ENCODE measurements at regions not wholly inside any gene's neighbourhood (a gene's known extent, or its start where the extent isn't known, plus 50 kb on each side); places are given as distances from the start of the nearest gene placed in this dataset.

DNA sequence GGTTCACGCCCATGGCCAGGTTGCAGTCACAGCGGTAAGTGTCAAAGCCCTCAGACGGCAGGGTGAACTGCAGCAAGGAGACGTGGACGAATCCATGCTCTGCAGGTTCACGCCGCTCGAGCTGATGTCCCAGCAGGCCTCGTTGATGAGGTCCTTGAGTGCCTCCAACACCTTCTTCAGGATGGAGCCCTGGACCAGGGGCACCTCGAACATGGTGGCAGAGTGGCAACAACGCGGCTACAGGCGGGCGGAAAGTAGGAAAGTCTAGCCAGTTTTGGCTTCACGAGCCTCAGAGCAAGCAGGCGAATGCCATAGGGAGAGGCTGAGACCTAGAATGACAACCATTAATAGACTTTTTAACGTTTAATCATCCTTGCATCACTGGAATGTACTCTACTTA is 485.9 kb downstream of the ZNF674 start:
- DNase-seq (ENCODE audit: low read depth): no peak
- TF ChIP-seq, protein P1, sequence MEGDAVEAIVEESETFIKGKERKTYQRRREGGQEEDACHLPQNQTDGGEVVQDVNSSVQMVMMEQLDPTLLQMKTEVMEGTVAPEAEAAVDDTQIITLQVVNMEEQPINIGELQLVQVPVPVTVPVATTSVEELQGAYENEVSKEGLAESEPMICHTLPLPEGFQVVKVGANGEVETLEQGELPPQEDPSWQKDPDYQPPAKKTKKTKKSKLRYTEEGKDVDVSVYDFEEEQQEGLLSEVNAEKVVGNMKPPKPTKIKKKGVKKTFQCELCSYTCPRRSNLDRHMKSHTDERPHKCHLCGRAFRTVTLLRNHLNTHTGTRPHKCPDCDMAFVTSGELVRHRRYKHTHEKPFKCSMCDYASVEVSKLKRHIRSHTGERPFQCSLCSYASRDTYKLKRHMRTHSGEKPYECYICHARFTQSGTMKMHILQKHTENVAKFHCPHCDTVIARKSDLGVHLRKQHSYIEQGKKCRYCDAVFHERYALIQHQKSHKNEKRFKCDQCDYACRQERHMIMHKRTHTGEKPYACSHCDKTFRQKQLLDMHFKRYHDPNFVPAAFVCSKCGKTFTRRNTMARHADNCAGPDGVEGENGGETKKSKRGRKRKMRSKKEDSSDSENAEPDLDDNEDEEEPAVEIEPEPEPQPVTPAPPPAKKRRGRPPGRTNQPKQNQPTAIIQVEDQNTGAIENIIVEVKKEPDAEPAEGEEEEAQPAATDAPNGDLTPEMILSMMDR (IDR thresholded peaks at IDR 0.05; ENCODE audit: insufficient read depth, low read depth, low read length, missing control alignments): no peak
- H3K4me3 ChIP-seq (ENCODE audit: low read depth, low read length): no peak overlapping the region

DNA sequence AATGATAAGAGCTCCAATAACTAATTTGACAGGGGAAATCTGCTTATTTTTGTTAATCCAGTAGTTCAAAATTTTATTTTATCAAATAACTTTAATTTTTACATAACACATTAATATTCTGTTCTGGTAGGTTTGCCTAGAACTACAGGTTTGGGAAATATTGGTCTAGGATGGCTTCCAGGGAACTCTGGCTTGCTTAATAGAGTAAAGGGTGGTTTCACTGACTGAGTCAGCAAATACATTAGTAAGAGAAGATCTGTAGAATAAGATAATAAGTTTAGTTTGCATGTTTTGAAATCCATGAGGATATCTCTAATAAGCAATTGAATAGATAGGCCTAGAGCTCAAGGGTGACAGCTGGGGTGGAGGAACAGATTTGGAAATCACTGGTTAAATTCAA is 500.7 kb downstream of the ZNF674 start:
- no peak for DNase-seq (ENCODE audit: low read depth)
- TF ChIP-seq, protein P1 (IDR thresholded peaks at IDR 0.05; ENCODE audit: insufficient read depth, low read depth, low read length, missing control alignments): no peak
- no peak overlapping the region for H3K4me3 ChIP-seq (ENCODE audit: low read depth, low read length)

DNA sequence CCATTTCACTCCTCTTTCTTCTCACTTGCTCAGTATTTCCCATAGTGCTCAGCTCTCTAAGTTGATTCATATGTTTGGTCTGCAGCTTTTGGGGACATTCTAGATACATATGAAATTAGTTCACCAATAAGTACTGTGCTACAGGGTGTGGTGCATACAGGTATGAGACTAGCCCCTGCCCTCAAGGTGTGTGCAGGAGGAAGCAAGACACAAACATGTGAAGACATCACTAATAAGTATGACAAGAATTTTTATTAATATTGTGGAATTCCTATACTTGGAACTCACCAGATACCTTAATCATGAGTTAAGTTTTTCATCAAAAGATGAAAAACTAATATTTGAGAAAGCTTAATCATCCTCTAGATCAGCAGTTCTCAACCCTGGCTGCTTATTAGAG is 505.2 kb downstream of the ZNF674 start:
- TF ChIP-seq, protein P1 (IDR thresholded peaks at IDR 0.05; ENCODE audit: insufficient read depth, low read depth, low read length, missing control alignments): no peak
- no peak for DNase-seq (ENCODE audit: low read depth)
- H3K4me3 ChIP-seq (ENCODE audit: low read depth, low read length): no peak overlapping the region

DNA sequence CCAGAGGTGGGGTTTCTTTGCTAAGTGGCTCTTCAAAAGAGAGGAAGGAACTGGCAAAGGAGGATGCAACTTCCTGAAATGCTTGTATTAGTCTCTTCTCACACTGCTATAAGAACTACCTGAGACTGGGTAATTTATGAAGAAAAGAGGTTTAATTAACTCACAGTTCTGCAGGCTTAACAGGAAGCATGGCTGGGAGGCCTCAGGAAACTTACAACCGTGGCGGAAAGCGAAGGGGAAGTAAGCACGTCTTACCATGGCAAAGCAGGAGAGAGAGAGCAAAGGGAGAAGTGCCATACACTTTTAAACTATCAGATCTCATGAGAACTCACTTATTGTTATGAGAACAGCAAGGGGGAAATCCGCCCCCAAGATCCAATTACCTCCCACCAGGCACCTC is 505.7 kb downstream of the ZNF674 start:
- DNase-seq (ENCODE audit: low read depth): no peak
- no peak overlapping the region for H3K4me3 ChIP-seq (ENCODE audit: low read depth, low read length)
- TF ChIP-seq, protein P1 (IDR thresholded peaks at IDR 0.05; ENCODE audit: insufficient read depth, low read depth, low read length, missing control alignments): no peak

DNA sequence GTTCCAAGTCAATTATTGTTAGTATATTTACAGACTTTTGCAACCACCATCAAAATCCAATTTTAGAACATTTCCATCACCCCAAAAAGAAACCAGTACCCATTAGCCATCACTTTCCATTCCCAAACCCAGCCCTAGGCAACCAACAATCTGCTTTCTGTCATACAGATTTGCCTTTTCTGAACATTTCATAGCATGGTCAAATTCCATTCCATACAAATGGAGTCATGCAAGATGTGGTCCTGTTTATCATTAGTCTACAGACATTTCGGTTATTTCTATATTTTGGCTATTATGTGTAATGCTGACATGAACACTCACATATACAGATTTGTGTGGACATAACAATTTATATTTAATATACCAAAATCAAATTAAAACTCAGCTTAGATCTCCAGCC is 508.7 kb downstream of the ZNF674 start:
- H3K4me3 ChIP-seq (ENCODE audit: low read depth, low read length): no peak overlapping the region
- no peak for DNase-seq (ENCODE audit: low read depth)
- TF ChIP-seq, protein P1 (IDR thresholded peaks at IDR 0.05; ENCODE audit: insufficient read depth, low read depth, low read length, missing control alignments): no peak

DNA sequence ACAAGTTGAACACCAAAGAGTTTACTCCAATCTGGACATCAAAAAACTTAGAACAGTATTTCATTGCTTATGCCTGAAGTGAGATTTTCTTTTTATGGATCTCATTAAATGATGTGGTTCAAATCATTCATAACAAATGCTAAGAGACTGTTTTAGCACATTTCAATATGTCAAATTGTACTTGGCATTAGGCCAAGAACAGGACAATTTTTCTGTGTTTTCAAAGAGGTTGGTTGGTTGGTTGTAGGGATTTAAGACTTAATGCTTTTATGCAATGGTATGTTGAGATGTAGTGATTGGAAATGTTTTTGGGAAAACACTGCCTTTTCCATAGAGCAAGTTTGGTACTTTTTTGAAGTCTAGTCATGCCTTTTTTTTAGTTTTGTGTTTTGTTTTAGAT is 510.4 kb downstream of the ZNF674 start:
- TF ChIP-seq, protein P1 (IDR thresholded peaks at IDR 0.05; ENCODE audit: insufficient read depth, low read depth, low read length, missing control alignments): no peak
- DNase-seq (ENCODE audit: low read depth): no peak
- no peak overlapping the region for H3K4me3 ChIP-seq (ENCODE audit: low read depth, low read length)

DNA sequence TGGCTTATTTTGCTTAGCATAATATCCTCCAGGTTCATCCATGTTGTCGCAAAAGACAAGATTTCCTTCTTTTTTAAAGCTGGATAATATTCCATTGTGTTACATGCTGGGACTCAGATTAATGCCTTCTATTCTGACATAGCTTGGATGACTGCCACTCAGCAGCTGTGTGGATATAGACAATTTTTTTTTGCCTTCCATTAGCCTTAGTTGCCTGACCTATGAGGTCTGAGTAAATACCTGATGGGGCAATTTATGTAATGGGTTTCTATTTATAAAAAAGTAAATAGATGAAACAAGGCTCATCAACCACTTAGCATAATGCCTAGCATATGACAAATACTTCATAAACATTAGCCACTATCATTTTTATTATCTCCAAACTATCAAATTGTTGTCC is 515.4 kb downstream of the ZNF674 start:
- no peak for DNase-seq (ENCODE audit: low read depth)
- no peak overlapping the region for H3K4me3 ChIP-seq (ENCODE audit: low read depth, low read length)
- TF ChIP-seq, protein P1 (IDR thresholded peaks at IDR 0.05; ENCODE audit: insufficient read depth, low read depth, low read length, missing control alignments): no peak
